ENCODE measurements at regions not wholly inside any gene's neighbourhood (a gene's known extent, or its start where the extent isn't known, plus 50 kb on each side); places are given as distances from the start of the nearest gene placed in this dataset.
A peak's percentile ranks its signal among the peaks of the same experiment; 100 is the strongest.

- DNase-seq = no peak
These were observed 280.8 kb downstream of the ATXN7L3B start for GRCh38 chr12:74818412-74818811.

DNA sequence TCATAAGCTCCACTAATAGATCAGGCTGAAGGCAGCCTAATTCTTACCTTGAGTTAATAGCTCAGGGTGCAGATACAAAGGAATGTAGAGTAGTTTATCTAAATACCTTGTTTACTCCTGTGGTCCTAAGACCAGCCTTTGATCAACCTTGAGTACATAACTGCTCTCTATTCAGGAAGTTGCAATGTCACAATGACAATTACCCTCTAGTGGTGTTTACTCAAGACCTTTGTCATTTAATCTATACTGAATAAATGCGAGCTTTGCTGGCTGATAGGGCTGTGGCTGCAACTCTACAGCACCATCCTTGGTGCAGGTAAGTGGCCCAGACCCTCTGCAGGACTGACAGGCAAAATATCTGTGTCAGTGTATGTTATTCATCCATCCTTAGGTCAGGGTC, 282.7 kb downstream of the ATXN7L3B start:
- no peak for DNase-seq

GRCh38 chr12:74836567-74836966, 298.9 kb downstream of the ATXN7L3B start:
- no peak for DNase-seq

- DNase-seq = no peak
These were observed 308.5 kb downstream of the ATXN7L3B start for GRCh38 chr12:74846116-74846515.

GRCh38 chr12:74847169-74847568, 309.5 kb downstream of the ATXN7L3B start:
- no peak for DNase-seq

DNA sequence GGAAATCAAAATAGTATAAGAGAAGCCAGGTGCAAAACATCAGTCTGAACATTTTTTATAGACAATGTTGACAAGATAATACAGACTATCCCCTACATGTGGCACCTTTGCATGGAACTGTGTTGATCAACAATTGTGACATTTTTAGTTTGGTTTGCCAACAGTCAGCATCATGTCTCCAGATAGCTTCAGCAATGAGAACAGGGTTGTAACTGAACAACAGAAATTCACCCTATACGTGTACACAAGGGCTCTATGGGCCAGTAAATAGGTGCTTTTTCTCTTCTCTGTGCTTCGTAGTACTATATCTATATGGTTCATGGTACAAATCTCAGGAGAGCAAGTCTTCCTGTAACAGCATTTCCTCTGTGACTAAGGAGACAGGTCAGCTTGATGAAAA, 310.4 kb downstream of the ATXN7L3B start:
- DNase-seq = no peak

DNA sequence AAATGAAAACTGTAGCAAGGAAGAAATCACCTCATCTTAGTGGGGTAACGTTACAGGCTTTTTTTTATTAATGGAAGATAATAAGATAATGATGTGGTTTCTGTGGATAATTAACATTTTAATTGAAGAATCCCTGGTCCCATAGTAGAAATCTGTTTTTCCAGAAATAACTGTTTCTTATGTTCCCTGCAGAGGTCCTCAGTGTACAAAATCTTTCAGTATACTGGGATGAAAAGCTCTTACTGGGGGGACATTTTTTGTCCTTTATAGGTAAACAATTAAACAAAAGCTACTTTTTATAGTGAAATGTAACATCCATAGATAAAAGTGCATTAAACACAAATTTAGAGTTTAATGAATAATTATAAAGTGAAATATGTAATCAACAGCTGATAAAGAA, 312.2 kb downstream of the ATXN7L3B start:
- no peak for DNase-seq

DNA sequence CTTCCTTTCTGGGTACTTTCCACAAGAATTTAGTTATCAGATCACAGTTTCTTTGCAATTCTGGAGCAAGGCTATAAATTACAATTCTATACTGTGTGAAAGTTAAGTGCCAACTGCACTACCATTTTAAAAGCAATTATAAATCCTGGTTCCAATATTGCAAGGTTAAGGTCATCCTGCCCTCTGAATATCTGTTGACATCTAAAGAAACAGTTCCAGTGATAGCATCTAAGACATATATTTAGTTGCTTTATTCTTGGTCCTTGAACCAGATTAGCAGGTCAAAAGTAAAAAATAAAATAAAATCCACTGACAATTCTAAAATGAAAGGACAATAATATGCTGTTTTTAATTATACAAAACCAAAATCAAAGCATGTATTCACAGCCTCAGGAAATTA, 334.2 kb downstream of the ATXN7L3B start:
- DNase-seq = no peak

DNA sequence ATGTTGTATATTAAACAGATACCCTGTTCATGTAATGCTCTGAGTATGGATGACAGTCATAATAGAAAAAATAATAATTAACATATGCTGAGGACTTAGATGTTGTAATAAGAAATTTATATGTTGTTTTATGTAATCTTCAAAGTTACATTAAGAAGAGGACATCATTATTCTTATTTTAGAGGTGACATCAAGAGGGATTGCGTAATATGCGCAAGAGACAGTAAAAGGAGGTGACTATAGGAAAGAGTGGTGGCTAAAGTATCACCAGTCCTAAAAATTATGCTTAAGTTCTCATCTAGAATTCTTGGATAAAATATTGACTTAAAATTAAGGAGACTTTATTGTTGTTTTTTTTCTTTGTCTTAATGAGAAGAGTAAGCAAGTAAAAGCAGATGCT, 323.9 kb downstream of the KCNC2 start:
- DNase-seq = no peak

- no peak for DNase-seq
These were observed 320.6 kb downstream of the KCNC2 start for GRCh38 chr12:74889073-74889472.

DNA sequence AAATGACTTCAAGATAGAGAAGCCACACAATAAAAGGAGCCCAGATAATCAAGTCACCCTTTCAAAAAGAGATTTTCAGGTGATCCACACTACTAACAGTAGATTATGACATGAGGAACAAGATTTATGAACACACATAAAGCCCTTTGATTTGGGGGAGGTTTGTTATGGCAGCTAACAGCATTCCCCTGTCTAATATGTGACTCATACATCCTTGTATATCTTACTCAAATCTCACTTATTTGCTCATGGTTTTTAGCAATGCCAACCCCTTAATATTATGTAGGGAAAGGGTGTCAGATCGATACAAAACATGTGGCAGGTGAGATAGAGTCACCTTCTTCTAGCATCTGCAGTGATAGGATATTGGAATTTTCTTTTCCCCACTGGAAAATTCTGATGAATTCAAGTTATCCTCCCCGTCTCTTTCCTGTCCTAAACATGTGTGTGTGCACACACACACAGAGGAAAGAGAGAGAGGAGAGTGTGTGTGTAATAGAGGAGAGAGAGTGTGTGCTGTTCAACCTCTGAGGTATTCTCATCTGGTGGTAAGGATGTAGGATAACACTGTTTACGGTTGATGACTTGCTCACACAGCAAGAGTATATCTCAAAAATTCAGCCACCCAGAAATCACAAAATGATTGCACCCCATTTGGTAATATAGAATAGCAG, 319.9 kb downstream of the KCNC2 start:
- DNase-seq = no peak

GRCh38 chr12:74890237-74890599, 319.4 kb downstream of the KCNC2 start:
- peak; percentile 26 for DNase-seq

DNA sequence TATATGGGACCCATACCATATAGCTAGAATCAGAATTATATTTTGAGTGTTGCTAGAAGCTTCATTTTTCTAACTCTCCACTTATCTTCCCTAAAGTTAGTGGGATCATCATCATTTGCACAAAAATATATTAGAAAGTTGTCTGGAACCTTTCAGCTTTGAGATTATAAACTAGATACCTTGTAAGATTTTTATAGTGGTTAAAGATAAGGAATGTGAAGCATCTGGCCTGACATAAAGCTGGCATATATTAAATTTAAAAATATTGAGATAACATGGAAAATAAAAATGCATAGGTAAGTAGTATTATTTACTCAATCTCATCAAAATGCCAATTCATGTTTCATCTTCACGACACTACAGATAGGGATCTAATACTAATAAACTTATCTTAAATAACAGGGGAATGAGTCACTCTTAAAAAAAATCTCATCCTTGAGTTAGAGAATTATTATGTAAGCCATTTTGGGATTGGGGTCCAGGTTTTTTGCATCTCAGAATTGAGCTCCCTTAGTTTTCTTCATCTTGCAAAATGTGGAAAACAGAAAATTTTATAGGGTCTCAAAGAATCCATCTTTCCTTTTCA, 318.5 kb downstream of the KCNC2 start:
- no peak for DNase-seq

DNA sequence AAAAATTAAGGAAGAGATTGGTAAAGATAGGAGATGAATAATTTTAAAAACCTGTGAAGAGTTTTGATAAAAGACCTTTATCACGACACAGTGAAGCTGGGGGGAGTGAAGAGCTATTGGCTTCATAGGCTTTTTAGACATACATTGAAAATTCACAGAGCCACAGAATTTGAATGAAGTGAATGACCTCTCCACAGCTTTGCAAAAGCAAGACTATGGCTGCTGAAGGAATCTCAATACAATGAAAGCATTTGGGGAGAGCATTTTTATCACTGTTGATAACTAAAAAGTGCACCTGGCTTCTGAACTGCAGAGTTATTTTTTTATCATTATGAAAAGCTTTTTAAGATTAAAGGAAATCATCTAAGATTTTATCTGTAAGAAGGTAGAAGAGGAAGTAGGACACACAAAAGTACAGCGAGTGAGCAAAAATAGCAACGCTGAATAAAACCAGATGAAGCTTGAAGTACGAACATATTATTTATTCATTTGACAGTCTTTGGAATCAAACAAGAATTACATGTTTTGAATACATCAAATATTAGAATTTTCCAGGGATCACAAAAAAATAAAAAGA, 317.5 kb downstream of the KCNC2 start:
- no peak for DNase-seq

DNA sequence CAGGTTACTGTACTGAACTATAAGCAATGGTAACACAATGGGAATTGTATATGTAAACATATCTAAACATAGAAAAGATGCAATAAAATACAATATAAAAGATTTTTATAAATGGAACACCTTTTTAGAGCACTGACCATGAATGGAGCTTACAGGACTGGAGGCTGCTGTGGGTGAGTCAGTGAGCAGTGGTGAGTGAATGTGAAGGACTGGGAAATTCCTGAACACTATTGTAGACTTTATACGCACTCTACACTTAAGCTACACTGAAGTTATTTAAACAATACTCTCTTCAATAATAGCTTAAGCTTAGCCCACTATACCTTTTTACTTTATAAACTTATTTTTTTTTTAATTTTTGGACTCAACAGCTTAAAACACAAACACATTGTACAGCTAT, 313.5 kb downstream of the KCNC2 start:
- no peak for DNase-seq

- DNase-seq = no peak
These were observed 312.0 kb downstream of the KCNC2 start for GRCh38 chr12:74897425-74898211.

- no peak for DNase-seq
These were observed 310.4 kb downstream of the KCNC2 start for GRCh38 chr12:74899031-74899829.

GRCh38 chr12:74900232-74900631, 309.4 kb downstream of the KCNC2 start:
- DNase-seq = no peak

- DNase-seq = no peak
These were observed 306.1 kb downstream of the KCNC2 start for GRCh38 chr12:74903522-74903921.

- DNase-seq = no peak
These were observed 303.4 kb downstream of the KCNC2 start for GRCh38 chr12:74906224-74906623.

DNA sequence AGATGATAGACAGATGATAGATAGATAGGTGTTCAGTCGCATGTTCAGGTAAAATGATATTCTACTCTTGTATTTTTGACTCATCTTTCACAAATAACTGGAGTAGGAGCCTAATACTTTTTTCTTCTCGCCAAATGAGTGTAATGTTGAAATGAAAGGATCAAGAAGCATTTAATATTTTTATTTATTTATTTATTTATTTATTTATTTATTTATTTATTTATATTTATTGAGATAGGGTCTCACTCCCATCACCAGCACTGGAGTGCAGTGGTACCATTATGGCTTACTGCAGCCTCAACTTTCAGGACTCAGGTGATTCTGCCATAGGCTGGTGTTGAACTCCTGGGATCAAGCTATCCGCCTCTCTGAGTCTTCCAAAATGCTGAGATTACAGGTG, 298.8 kb downstream of the KCNC2 start:
- DNase-seq = no peak

DNA sequence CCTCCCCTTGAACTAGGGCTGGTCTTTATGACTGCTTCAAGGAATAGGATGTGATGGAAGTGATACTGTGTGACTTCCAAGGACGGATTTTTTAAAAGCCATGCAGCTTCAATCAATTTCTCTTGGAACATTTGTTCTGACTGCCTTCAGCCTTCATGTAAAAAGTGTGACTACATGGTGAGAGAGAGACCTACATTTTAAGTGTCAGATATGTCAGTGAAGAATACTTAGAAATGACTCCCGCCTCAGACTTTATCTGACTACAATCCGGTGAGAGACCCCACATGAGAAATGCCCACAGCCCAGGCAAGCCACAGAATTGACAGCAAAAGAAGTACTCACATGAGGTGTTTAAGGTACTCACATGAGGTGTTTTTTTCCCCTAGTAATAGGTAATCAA, 295.3 kb downstream of the KCNC2 start:
- no peak for DNase-seq

DNA sequence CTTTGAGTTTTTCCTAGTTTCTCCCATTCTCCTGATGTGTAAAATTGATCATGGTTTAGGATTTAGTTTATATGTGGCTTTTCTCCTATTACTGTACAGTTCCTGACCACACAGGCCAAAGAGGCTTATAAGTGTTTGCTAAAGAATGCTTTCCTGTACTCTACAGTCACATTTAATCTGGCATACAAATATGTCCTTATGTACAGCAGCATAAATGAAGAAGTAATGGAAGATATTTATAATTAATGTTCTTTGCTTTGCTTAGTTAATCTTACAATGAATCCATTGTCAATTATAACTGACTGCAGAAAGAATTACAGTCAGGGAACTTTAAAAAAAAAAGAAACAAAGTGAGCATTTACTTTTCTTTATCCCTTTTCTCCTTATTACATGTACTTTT, 293.9 kb downstream of the KCNC2 start:
- DNase-seq = no peak
